ENCODE measurements at regions not wholly inside any gene's neighbourhood (a gene's known extent, or its start where the extent isn't known, plus 50 kb on each side); places are given as distances from the start of the nearest gene placed in this dataset.

DNA sequence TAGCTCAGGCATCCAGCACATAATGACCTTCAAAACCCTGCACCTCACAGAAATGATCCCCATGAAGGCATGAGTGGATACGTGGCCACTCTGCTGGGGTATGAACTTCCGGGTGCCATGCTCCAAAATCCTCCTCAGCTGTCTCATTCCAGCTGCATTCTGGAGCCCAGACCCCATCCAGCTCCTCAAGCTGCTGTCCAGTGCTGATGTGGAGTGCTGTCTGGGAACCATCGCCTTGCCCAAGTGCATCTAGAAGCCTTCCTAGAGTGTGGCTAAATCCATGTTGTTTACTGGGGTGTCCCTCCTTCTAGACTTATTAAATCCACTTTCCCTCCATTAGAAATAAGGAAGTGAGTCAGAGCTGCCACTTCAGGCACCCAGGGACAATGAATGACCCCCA is 130.8 kb upstream of the PTPRT start:
- no peak overlapping the region for H3K27ac ChIP-seq (ENCODE audit: low read depth)
- H3K27me3 Mint-ChIP-seq (ENCODE audit: insufficient read depth, low read depth, poor library complexity): peaks cover 4% of the 10 kb centered on the region
- H3K9me2 ChIP-seq (ENCODE audit: insufficient read depth): no peaks in the 10 kb centered on the region
- peaks cover 23% of the 10 kb centered on the region; the same call in 2 of the 3 replicates for H3K36me3 Mint-ChIP-seq (ENCODE audit: low read depth)
- H3K4me1 ChIP-seq (ENCODE audit: insufficient read depth): no peaks in the 10 kb centered on the region
- H3K4me3 Mint-ChIP-seq: no peak overlapping the region
- H3K27ac Mint-ChIP-seq: no peak overlapping the region
- no peak overlapping the region for H3K4me2 ChIP-seq
- no peaks in the 10 kb centered on the region for H3K79me2 ChIP-seq (replicated peaks; ENCODE audit: insufficient read depth)
- no peak overlapping the region for H3K4me3 ChIP-seq
- no peaks in the 10 kb centered on the region for H3K27me3 ChIP-seq (ENCODE audit: insufficient read depth)
- H3K4me1 Mint-ChIP-seq: no peaks in the 10 kb centered on the region
- H3K36me3 ChIP-seq (ENCODE audit: insufficient read depth): no peaks in the 10 kb centered on the region
- H2AFZ ChIP-seq: no peak overlapping the region
- H4K20me1 ChIP-seq (replicated peaks; ENCODE audit: insufficient read depth): no peaks in the 10 kb centered on the region
- peaks cover 94% of the 10 kb centered on the region for H3K9me3 Mint-ChIP-seq
- no peaks in the 10 kb centered on the region for H3F3A ChIP-seq (replicated peaks; ENCODE audit: low read depth)
- TF ChIP-seq NANOG (IDR thresholded peaks at IDR 0.05; ENCODE audit: borderline replicate concordance) (no peak), CREB1 (CRISPR knock-in tag; IDR thresholded peaks at IDR 0.05; ENCODE audit: low read depth) (no peak), JUNB (IDR thresholded peaks at IDR 0.05; ENCODE audit: unreplicated experiment) (no peak), STAT1 (IDR thresholded peaks at IDR 0.05; ENCODE audit: unreplicated experiment) (no peak)
- TF ChIP-seq, protein P1, sequence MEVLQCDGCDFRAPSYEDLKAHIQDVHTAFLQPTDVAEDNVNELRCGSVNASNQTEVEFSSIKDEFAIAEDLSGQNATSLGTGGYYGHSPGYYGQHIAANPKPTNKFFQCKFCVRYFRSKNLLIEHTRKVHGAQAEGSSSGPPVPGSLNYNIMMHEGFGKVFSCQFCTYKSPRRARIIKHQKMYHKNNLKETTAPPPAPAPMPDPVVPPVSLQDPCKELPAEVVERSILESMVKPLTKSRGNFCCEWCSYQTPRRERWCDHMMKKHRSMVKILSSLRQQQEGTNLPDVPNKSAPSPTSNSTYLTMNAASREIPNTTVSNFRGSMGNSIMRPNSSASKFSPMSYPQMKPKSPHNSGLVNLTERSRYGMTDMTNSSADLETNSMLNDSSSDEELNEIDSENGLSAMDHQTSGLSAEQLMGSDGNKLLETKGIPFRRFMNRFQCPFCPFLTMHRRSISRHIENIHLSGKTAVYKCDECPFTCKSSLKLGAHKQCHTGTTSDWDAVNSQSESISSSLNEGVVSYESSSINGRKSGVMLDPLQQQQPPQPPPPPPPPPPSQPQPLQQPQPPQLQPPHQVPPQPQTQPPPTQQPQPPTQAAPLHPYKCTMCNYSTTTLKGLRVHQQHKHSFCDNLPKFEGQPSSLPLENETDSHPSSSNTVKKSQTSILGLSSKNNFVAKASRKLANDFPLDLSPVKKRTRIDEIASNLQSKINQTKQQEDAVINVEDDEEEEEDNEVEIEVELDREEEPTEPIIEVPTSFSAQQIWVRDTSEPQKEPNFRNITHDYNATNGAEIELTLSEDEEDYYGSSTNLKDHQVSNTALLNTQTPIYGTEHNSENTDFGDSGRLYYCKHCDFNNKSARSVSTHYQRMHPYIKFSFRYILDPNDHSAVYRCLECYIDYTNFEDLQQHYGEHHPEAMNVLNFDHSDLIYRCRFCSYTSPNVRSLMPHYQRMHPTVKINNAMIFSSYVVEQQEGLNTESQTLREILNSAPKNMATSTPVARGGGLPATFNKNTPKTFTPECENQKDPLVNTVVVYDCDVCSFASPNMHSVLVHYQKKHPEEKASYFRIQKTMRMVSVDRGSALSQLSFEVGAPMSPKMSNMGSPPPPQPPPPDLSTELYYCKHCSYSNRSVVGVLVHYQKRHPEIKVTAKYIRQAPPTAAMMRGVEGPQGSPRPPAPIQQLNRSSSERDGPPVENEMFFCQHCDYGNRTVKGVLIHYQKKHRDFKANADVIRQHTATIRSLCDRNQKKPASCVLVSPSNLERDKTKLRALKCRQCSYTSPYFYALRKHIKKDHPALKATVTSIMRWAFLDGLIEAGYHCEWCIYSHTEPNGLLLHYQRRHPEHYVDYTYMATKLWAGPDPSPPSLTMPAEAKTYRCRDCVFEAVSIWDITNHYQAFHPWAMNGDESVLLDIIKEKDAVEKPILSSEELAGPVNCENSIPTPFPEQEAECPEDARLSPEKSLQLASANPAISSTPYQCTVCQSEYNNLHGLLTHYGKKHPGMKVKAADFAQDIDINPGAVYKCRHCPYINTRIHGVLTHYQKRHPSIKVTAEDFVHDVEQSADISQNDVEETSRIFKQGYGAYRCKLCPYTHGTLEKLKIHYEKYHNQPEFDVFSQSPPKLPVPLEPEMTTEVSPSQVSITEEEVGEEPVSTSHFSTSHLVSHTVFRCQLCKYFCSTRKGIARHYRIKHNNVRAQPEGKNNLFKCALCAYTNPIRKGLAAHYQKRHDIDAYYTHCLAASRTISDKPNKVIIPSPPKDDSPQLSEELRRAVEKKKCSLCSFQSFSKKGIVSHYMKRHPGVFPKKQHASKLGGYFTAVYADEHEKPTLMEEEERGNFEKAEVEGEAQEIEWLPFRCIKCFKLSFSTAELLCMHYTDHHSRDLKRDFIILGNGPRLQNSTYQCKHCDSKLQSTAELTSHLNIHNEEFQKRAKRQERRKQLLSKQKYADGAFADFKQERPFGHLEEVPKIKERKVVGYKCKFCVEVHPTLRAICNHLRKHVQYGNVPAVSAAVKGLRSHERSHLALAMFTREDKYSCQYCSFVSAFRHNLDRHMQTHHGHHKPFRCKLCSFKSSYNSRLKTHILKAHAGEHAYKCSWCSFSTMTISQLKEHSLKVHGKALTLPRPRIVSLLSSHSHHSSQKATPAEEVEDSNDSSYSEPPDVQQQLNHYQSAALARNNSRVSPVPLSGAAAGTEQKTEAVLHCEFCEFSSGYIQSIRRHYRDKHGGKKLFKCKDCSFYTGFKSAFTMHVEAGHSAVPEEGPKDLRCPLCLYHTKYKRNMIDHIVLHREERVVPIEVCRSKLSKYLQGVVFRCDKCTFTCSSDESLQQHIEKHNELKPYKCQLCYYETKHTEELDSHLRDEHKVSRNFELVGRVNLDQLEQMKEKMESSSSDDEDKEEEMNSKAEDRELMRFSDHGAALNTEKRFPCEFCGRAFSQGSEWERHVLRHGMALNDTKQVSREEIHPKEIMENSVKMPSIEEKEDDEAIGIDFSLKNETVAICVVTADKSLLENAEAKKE (CRISPR knock-in tag; IDR thresholded peaks at IDR 0.05): no peak
- ATAC-seq (no peak), DNase-seq (ENCODE audit: low spot score) (no peak)

DNA sequence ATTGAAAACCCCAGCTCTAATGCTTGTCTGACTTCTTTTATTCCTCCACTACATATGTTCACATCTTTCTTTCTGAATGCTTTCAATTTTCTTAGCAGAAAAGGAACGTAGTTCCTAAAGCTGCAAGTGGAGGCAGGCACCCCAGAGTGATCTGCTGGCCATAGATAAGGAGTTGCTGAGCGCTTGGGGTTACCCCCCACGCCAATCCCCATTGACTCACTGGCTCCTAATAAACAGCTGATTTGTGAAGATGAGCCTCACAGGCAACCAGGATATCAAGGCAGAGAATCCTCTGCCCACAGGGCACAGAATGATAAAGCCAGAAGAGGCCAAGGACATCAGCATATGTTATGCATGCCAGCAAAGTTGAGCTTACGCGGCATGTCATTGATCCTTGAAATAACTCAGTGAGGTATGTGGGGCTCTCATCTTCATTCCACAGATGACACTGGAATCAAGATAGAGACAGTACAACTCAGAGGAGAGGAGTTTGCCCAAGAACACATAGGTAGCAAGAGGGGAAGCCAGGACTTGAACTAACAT is 129.1 kb upstream of the PTPRT start:
- H3K27ac ChIP-seq (ENCODE audit: low read depth): no peak overlapping the region
- Mint-ChIP-seq H3K9me3 (peaks cover 97% of the 10 kb centered on the region), H3K4me1 (no peaks in the 10 kb centered on the region), H3K27ac (no peak overlapping the region), H3K27me3 (ENCODE audit: insufficient read depth, low read depth, poor library complexity) (peaks cover 5% of the 10 kb centered on the region), H3K36me3 (ENCODE audit: low read depth) (peaks cover 25% of the 10 kb centered on the region; the same call in 2 of the 3 replicates), H3K4me3 (no peak overlapping the region)
- no peak overlapping the region for H3K4me2 ChIP-seq
- no peaks in the 10 kb centered on the region for H3K4me1 ChIP-seq (ENCODE audit: insufficient read depth)
- ATAC-seq (no peak), DNase-seq (ENCODE audit: low spot score) (no peak)
- H2AFZ ChIP-seq: no peak overlapping the region
- H3F3A ChIP-seq (replicated peaks; ENCODE audit: low read depth): no peaks in the 10 kb centered on the region
- H3K36me3 ChIP-seq (ENCODE audit: insufficient read depth): no peaks in the 10 kb centered on the region
- H3K4me3 ChIP-seq: no peak overlapping the region
- no peaks in the 10 kb centered on the region for H3K9me2 ChIP-seq (ENCODE audit: insufficient read depth)
- H3K27me3 ChIP-seq (ENCODE audit: insufficient read depth): no peaks in the 10 kb centered on the region
- H4K20me1 ChIP-seq (replicated peaks; ENCODE audit: insufficient read depth): no peaks in the 10 kb centered on the region
- no peaks in the 10 kb centered on the region for H3K79me2 ChIP-seq (replicated peaks; ENCODE audit: insufficient read depth)
- TF ChIP-seq POLR2AphosphoS5 (IDR thresholded peaks at IDR 0.05; ENCODE audit: low read depth): no peak
- TF ChIP-seq, protein P2, sequence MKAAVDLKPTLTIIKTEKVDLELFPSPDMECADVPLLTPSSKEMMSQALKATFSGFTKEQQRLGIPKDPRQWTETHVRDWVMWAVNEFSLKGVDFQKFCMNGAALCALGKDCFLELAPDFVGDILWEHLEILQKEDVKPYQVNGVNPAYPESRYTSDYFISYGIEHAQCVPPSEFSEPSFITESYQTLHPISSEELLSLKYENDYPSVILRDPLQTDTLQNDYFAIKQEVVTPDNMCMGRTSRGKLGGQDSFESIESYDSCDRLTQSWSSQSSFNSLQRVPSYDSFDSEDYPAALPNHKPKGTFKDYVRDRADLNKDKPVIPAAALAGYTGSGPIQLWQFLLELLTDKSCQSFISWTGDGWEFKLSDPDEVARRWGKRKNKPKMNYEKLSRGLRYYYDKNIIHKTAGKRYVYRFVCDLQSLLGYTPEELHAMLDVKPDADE (IDR thresholded peaks at IDR 0.05): no peak

Measured in GM23338 (cell line).